Cerebellar cortex (tissue), 1 donor: ENCODE measurements at regions not wholly inside any gene's neighbourhood (a gene's known extent, or its start where the extent isn't known, plus 50 kb on each side); places are given as distances from the start of the nearest gene placed in this dataset.

Source experiments
- DNase-seq: peaks from one replicate; pipeline ENCODE4 v3.0.0-alpha.2; 2015; ENCODE audit warnings: low spot score

- DNase-seq: no peak
These were observed 740.5 kb downstream of the GALR1 start for GRCh38 chr18:77990131-77990530.

- DNase-seq: no peak
These were observed 741.3 kb downstream of the GALR1 start for GRCh38 chr18:77990901-77991300.

GRCh38 chr18:77992057-77992456 lies 742.4 kb downstream of the GALR1 start:
- DNase-seq: no peak

GRCh38 chr18:77993188-77993981 lies 743.7 kb downstream of the GALR1 start:
- DNase-seq: no peak

- DNase-seq: no peak
These were observed 745.9 kb downstream of the GALR1 start for GRCh38 chr18:77995593-77995992.

- no peak for DNase-seq
These were observed 747.1 kb downstream of the GALR1 start for GRCh38 chr18:77996737-77997136.

GRCh38 chr18:78001811-78002210 lies 752.2 kb downstream of the GALR1 start:
- no peak for DNase-seq

GRCh38 chr18:78006006-78006773 lies 756.5 kb downstream of the GALR1 start:
- DNase-seq: no peak

GRCh38 chr18:78006774-78007260 lies 757.2 kb downstream of the GALR1 start:
- no peak for DNase-seq

- DNase-seq: no peak
These were observed 760.7 kb downstream of the GALR1 start for GRCh38 chr18:78010363-78010762.

GRCh38 chr18:78017869-78018268 lies 768.2 kb downstream of the GALR1 start:
- no peak for DNase-seq

GRCh38 chr18:78021196-78021595 lies 771.5 kb downstream of the GALR1 start:
- DNase-seq: no peak

GRCh38 chr18:78031589-78031988 lies 781.9 kb downstream of the GALR1 start:
- no peak for DNase-seq

GRCh38 chr18:78031991-78032390 lies 782.3 kb downstream of the GALR1 start:
- DNase-seq: no peak

- no peak for DNase-seq
These were observed 782.9 kb downstream of the GALR1 start for GRCh38 chr18:78032574-78032973.

GRCh38 chr18:78034755-78035154 lies 785.1 kb downstream of the GALR1 start:
- DNase-seq: no peak

GRCh38 chr18:78041218-78041617 lies 791.6 kb downstream of the GALR1 start:
- no peak for DNase-seq

- no peak for DNase-seq
These were observed 797.0 kb downstream of the GALR1 start for GRCh38 chr18:78046631-78047030.

GRCh38 chr18:78049281-78049680 lies 799.6 kb downstream of the GALR1 start:
- no peak for DNase-seq

- no peak for DNase-seq
These were observed 805.2 kb downstream of the GALR1 start for GRCh38 chr18:78054801-78055200.

GRCh38 chr18:78056011-78056410 lies 806.4 kb downstream of the GALR1 start:
- DNase-seq: no peak

GRCh38 chr18:78069784-78070664 lies 820.4 kb downstream of the GALR1 start:
- no peak for DNase-seq
